K562 (cell line): ENCODE measurements at regions not wholly inside any gene's neighbourhood (a gene's known extent, or its start where the extent isn't known, plus 50 kb on each side); places are given as distances from the start of the nearest gene placed in this dataset.

ENCODE experiments used
- ATAC-seq: fragments of 200-7000 bp; cut with Tn5 transposase; 3 replicates; pipeline ENCODE4 v1.9.1; 2020; ENCODE audit warnings: moderate library complexity
- BruUV-seq: library from RNA; stranded (reverse); fragments of 400-500 nt; replicated peaks from 2 replicates; lab custom pipeline; 2021; lab: Mats Ljungman, UMichigan
- CTCF ChIA-PET: fragments of 300-600 bp; formaldehyde crosslinking; extraction: SDS; loops from one replicate; lab custom pipeline; 2021; ENCODE audit warnings: low intra/inter-chr PET ratio; lab: Yijun Ruan, JAX
- POLR2A ChIA-PET: fragments of 300-600, 350-650 bp; sonication (Branson Sonifier 250); formaldehyde crosslinking; extraction: SDS; loops from one replicate; lab custom pipeline; 2021; ENCODE audit warnings: antibody characterized with exemption, inconsistent platforms; lab: Yijun Ruan, JAX
- DNase-seq, 4 experiments: peaks; one replicate each; pipeline versions ENCODE4 v3.0.0 to v3.0.0-alpha.2; 2011 to 2018; ENCODE audit warnings: low spot score in 3 of 4, mixed read lengths in 3 of 4; ENCODE audit errors: extremely low read depth in 1 of 4
- FAIRE-seq: peaks from 2 replicates; lab custom pipeline; 2011; peaks lifted over from hg19 to GRCh38; lab: Jason Lieb, UNC
- H2AFZ ChIP-seq: 2 replicates; pipeline ENCODE4 v1.6.0; 2011; ENCODE audit warnings: low read depth, low read length, control low read depth, inconsistent platforms
- H3K27ac ChIP-seq: fragments of 200-600 bp; 3 replicates; pipeline ENCODE4 v1.8.0; 2011; ENCODE audit warnings: low read depth, mild to moderate bottlenecking, control low read depth, inconsistent platforms, low read length, moderate library complexity, mixed read lengths; ENCODE audit errors: extremely low read depth
- H3K27me3 ChIP-seq, 2 experiments: fragments of 300-600 bp in 1 of 2; 2 replicates in 1 of 2; 3 replicates in 1 of 2; pipeline versions ENCODE4 v1.6.0 to v1.8.0; 2011; ENCODE audit warnings: inconsistent platforms in 2 of 2, low read length in 2 of 2, mild to moderate bottlenecking in 1 of 2, mixed read lengths in 1 of 2, moderate library complexity in 1 of 2; ENCODE audit not compliant: control insufficient read depth in 2 of 2, insufficient read depth in 2 of 2
- H3K36me3 ChIP-seq: fragments of 300-600 bp; 3 replicates; pipeline ENCODE4 v1.8.0; 2011; ENCODE audit warnings: mild to moderate bottlenecking, low read length, inconsistent platforms; ENCODE audit not compliant: control insufficient read depth, insufficient read depth
- H3K4me1 ChIP-seq, 2 experiments: fragments of 200-600 bp in 1 of 2; replicated peaks in 1 of 2; 2 replicates in 1 of 2; 3 replicates in 1 of 2; pipeline versions ENCODE4 v1.5.1 to v1.8.0; 2011; ENCODE audit warnings: inconsistent platforms in 2 of 2, low read length in 2 of 2, mild to moderate bottlenecking in 1 of 2, mixed read lengths in 1 of 2, moderate library complexity in 1 of 2; ENCODE audit not compliant: control insufficient read depth in 2 of 2, insufficient read depth in 2 of 2
- H3K4me2 ChIP-seq: 2 replicates; pipeline ENCODE4 v1.6.1; 2011; ENCODE audit warnings: low read length, control low read depth, inconsistent platforms, mixed read lengths; ENCODE audit not compliant: insufficient read depth
- H3K4me3 ChIP-seq: fragments of 200-600 bp; sonication (generic), shearing (Covaris generic); 2 replicates; pipeline ENCODE4 v1.5.1; 2016; ENCODE audit warnings: control low read depth, inconsistent platforms
- H3K79me2 ChIP-seq: fragments of 200-600 bp; 3 replicates; pipeline ENCODE4 v1.8.0; 2011; ENCODE audit warnings: low read length, inconsistent platforms; ENCODE audit not compliant: control insufficient read depth, insufficient read depth
- H3K9ac ChIP-seq, 2 experiments: 2 replicates each; pipeline versions ENCODE4 v1.6.0 to v1.6.1; 2011; ENCODE audit warnings: low read depth in 2 of 2, low read length in 2 of 2, control low read depth in 1 of 2, inconsistent platforms in 1 of 2, mild to moderate bottlenecking in 1 of 2, mixed read lengths in 1 of 2; ENCODE audit not compliant: insufficient read depth in 1 of 2
- H3K9me1 ChIP-seq: one replicate; pipeline ENCODE4 v1.6.0; 2011; ENCODE audit warnings: inconsistent platforms, mild to moderate bottlenecking, low read length, moderate library complexity; ENCODE audit not compliant: control insufficient read depth, insufficient read depth
- H3K9me3 ChIP-seq: replicated peaks from 2 replicates; pipeline ENCODE4 v1.5.1; 2011; ENCODE audit warnings: low read depth, low read length, inconsistent platforms; ENCODE audit not compliant: control insufficient read depth, insufficient read depth
- H4K20me1 ChIP-seq: replicated peaks from 2 replicates; pipeline ENCODE4 v1.6.1; 2011; ENCODE audit warnings: low read length, inconsistent platforms, mixed read lengths; ENCODE audit not compliant: control insufficient read depth, insufficient read depth
- BRF1 ChIP-seq: IDR thresholded peaks from 3 replicates; pipeline ENCODE4 v1.6.1; 2011; ENCODE audit warnings: borderline replicate concordance, mild to moderate bottlenecking; ENCODE audit not compliant: insufficient read length; ENCODE audit errors: extremely low read depth
- ELF4 ChIP-seq: fragments of 450-650 bp; formaldehyde crosslinking; IDR thresholded peaks from 2 replicates; pipeline ENCODE4 v1.4.0; 2022; ENCODE audit warnings: missing genetic modification characterization
- MED1 ChIP-seq: sonication (generic); formaldehyde crosslinking; IDR thresholded peaks from 2 replicates; pipeline ENCODE4 v1.8.1; 2023; ENCODE audit warnings: missing genetic modification reagents, borderline replicate concordance
- MTF1 ChIP-seq: fragments of 250-450 bp; sonication (Bioruptor Pico); IDR thresholded peaks from 2 replicates; pipeline ENCODE4 v1.9.0; 2021; ENCODE audit warnings: moderate library complexity, mild to moderate bottlenecking, inconsistent platforms, borderline replicate concordance
- MXD1 ChIP-seq: fragments of 250-450 bp; sonication (Bioruptor Pico); IDR thresholded peaks from 2 replicates; pipeline ENCODE4 v1.8.0; 2021; ENCODE audit warnings: borderline replicate concordance, mild to moderate bottlenecking, moderate library complexity; ENCODE audit not compliant: poor library complexity, severe bottlenecking
- NFATC3 ChIP-seq: fragments of 450-650 bp; IDR thresholded peaks from 2 replicates; pipeline ENCODE4 v1.6.1; 2017; ENCODE audit warnings: mild to moderate bottlenecking
- SAFB ChIP-seq: fragments of 200-400 bp; formaldehyde crosslinking; IDR thresholded peaks from 2 replicates; pipeline ENCODE4 v1.6.1; 2017; ENCODE audit warnings: low read depth, low read length, borderline replicate concordance
- THAP12 ChIP-seq: fragments of 250-450 bp; sonication (Bioruptor Pico); IDR thresholded peaks from 2 replicates; pipeline ENCODE4 v1.9.0; 2021; ENCODE audit warnings: mild to moderate bottlenecking, inconsistent platforms
- ZBTB1 ChIP-seq: sonication (generic); formaldehyde crosslinking; IDR thresholded peaks from 2 replicates; pipeline ENCODE4 v1.8.1; 2023; ENCODE audit warnings: missing genetic modification reagents, low read depth, mild to moderate bottlenecking, borderline replicate concordance
- ZNF561 ChIP-seq: fragments of 450-650 bp; formaldehyde crosslinking; conservative IDR thresholded peaks from 2 replicates; pipeline ENCODE4 v1.4.0; 2020; ENCODE audit warnings: mild to moderate bottlenecking, moderate library complexity
- whole genome bisulfite sequencing: fragments of 100-300 bp; shearing (Covaris generic); methylation state at CpG from one replicate; pipeline ENCODE4 v1.1.6; 2016; ENCODE audit warnings: low coverage, mixed read lengths; ENCODE audit not compliant: insufficient coverage; ENCODE audit errors: missing lambda C conversion rate; 5-methylcytosine and 5-hydroxymethylcytosine counted together
- in situ Hi-C: fragments of 300-500 bp; cut with MboI; formaldehyde crosslinking; loops from 4 replicates; pipeline ENCODE4 v1.15.0; 2018; ENCODE audit warnings: inconsistent platforms, mixed read lengths
- intact Hi-C: fragments of 100-400 bp; cut with micrococcal nuclease; formaldehyde crosslinking; loops from 2 replicates; pipeline ENCODE4 v1.14.2; 2022
- TF ChIP-seq, protein P1 (sequence below), 2 experiments: fragments of 150-350 bp in 1 of 2; IDR thresholded peaks; 2 replicates each; pipeline ENCODE4 v1.6.1; 2012 to 2016; ENCODE audit warnings: low read depth in 2 of 2, low read length in 2 of 2, mild to moderate bottlenecking in 1 of 2, moderate library complexity in 1 of 2

GRCh38 chr2:224134003-224134734 lies 95.1 kb upstream of the SERPINE2 start (continued):
- TF ChIP-seq, protein P1, sequence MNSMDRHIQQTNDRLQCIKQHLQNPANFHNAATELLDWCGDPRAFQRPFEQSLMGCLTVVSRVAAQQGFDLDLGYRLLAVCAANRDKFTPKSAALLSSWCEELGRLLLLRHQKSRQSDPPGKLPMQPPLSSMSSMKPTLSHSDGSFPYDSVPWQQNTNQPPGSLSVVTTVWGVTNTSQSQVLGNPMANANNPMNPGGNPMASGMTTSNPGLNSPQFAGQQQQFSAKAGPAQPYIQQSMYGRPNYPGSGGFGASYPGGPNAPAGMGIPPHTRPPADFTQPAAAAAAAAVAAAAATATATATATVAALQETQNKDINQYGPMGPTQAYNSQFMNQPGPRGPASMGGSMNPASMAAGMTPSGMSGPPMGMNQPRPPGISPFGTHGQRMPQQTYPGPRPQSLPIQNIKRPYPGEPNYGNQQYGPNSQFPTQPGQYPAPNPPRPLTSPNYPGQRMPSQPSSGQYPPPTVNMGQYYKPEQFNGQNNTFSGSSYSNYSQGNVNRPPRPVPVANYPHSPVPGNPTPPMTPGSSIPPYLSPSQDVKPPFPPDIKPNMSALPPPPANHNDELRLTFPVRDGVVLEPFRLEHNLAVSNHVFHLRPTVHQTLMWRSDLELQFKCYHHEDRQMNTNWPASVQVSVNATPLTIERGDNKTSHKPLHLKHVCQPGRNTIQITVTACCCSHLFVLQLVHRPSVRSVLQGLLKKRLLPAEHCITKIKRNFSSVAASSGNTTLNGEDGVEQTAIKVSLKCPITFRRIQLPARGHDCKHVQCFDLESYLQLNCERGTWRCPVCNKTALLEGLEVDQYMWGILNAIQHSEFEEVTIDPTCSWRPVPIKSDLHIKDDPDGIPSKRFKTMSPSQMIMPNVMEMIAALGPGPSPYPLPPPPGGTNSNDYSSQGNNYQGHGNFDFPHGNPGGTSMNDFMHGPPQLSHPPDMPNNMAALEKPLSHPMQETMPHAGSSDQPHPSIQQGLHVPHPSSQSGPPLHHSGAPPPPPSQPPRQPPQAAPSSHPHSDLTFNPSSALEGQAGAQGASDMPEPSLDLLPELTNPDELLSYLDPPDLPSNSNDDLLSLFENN (IDR thresholded peaks at IDR 0.05; ENCODE audit: low read depth in 2 of 2, low read length in 2 of 2) = no peak

- Histone ChIP-seq H4K20me1 (no peaks in the 10 kb centered on the region), H3K4me1 (no peaks in the 10 kb centered on the region)
- TF ChIP-seq MXD1 (CRISPR knock-in tag) (no peak), BRF1 (no peak), THAP12 (no peak), NFATC3 (no peak), MTF1 (no peak), ZNF561 (CRISPR knock-in tag) (no peak), MED1 (CRISPR knock-in tag) (no peak), SAFB (no peak), ELF4 (no peak), ZBTB1 (CRISPR knock-in tag) (no peak)
- TF ChIP-seq, all 486 proteins: peak for 0
- no peak for DNase-seq
- no peak for FAIRE-seq
- Histone ChIP-seq H3K79me2 (no peaks in the 10 kb centered on the region), H3K4me2 (no peak overlapping the region), H3K36me3 (no peaks in the 10 kb centered on the region), H3K9me3 (no peaks in the 10 kb centered on the region), H3K27ac (no peak overlapping the region), H3K9ac (no peak overlapping the region), H3K9me1 (no peaks in the 10 kb centered on the region), H3K27me3 (no peaks in the 10 kb centered on the region), H3K4me3 (no peak overlapping the region), H2AFZ (no peak overlapping the region)
- no peak for ATAC-seq
- POLR2A ChIA-PET = no interaction called here
- in situ Hi-C loops (no loop called here), intact Hi-C loops (no loop called here)
- CTCF ChIA-PET = no interaction called here
- WGBS = 2% methylated on average over 4 of the region's 4 CpGs
- no TSS peak for BruUV-seq
Observed at GRCh38 chr2:224133387-224133786, 94.3 kb upstream of the SERPINE2 start.
